ENCODE measurements at regions not wholly inside any gene's neighbourhood (a gene's known extent, or its start where the extent isn't known, plus 50 kb on each side); places are given as distances from the start of the nearest gene placed in this dataset.
"Not testable (repeated sequence)": the region's sequence is repeated elsewhere in the genome, so short reads cannot be mapped to it uniquely, and the experiment has no call there.

DNA sequence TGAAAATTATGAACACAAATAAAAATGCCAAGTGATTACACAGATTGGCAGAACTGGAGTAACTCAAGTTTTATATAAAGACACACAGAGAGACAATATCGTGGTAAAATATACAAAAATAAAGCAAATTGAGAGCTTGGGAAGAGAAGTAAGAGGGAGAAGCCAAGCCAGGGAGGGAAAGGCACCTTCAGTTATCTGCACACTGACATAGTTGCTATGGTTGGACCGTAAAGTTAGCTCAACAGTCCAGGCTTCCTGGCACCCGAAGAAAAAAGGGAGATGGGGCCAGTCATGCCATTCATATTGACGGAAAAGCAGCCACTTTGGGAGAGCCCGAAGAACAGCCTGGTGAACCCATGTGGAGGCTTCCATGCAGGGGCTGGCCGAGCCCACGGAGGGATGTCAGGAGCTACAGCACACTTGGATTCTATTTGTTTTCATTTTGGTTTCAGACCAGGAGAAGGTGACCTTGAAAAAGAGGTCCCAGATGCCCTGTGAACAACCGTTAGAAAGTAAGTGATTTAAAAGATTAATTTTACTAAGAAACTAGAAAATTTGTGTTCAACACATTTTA lies 177.1 kb upstream of the IRF2BP2 start:
- TF ChIP-seq, protein P1, sequence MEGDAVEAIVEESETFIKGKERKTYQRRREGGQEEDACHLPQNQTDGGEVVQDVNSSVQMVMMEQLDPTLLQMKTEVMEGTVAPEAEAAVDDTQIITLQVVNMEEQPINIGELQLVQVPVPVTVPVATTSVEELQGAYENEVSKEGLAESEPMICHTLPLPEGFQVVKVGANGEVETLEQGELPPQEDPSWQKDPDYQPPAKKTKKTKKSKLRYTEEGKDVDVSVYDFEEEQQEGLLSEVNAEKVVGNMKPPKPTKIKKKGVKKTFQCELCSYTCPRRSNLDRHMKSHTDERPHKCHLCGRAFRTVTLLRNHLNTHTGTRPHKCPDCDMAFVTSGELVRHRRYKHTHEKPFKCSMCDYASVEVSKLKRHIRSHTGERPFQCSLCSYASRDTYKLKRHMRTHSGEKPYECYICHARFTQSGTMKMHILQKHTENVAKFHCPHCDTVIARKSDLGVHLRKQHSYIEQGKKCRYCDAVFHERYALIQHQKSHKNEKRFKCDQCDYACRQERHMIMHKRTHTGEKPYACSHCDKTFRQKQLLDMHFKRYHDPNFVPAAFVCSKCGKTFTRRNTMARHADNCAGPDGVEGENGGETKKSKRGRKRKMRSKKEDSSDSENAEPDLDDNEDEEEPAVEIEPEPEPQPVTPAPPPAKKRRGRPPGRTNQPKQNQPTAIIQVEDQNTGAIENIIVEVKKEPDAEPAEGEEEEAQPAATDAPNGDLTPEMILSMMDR (IDR thresholded peaks at IDR 0.05; ENCODE audit: insufficient read depth, low read depth, low read length) = not testable (repeated sequence)
- not testable (repeated sequence) for TF ChIP-seq EZH2 (IDR thresholded peaks at IDR 0.05; ENCODE audit: insufficient read depth, low read length)

Data from astrocyte (in vitro differentiated cells and primary cell).